MM.1S (cell line): ENCODE measurements at regions not wholly inside any gene's neighbourhood (a gene's known extent, or its start where the extent isn't known, plus 50 kb on each side); places are given as distances from the start of the nearest gene placed in this dataset.
A peak's percentile ranks its signal among the peaks of the same experiment; 100 is the strongest.

ENCODE experiments used
- DNase-seq: peaks from one replicate; pipeline ENCODE4 v3.0.0-alpha.2; 2015
- H2AFZ ChIP-seq: fragments of 300-600 bp; sonication (generic); 2 replicates; pipeline ENCODE4 v1.6.0; 2016; ENCODE audit warnings: antibody characterized with exemption, low read length
- H3F3A ChIP-seq: fragments of 300-600 bp; sonication (generic); 2 replicates; pipeline ENCODE4 v1.6.1; 2016; ENCODE audit warnings: mild to moderate bottlenecking, antibody characterized with exemption, low read length, moderate library complexity, mixed read lengths; ENCODE audit not compliant: insufficient read depth
- H3K27ac ChIP-seq: fragments of 300-600 bp; sonication (generic); 2 replicates; pipeline ENCODE4 v1.5.1; 2016; ENCODE audit warnings: mild to moderate bottlenecking, low read length
- H3K27me3 ChIP-seq: fragments of 300-600 bp; sonication (generic); replicated peaks from 2 replicates; pipeline ENCODE4 v1.6.0; 2016; ENCODE audit warnings: low read length; ENCODE audit not compliant: insufficient read depth
- H3K36me3 ChIP-seq: fragments of 300-600 bp; sonication (generic); replicated peaks from 2 replicates; pipeline ENCODE4 v1.6.1; 2016; ENCODE audit warnings: mild to moderate bottlenecking, low read length, mixed read lengths; ENCODE audit not compliant: insufficient read depth
- H3K4me1 ChIP-seq: fragments of 300-600 bp; sonication (generic); 2 replicates; pipeline ENCODE4 v1.6.1; 2016; ENCODE audit warnings: low read length, mixed read lengths
- H3K4me2 ChIP-seq: fragments of 300-600 bp; sonication (generic); 2 replicates; pipeline ENCODE4 v1.6.0; 2016; ENCODE audit warnings: low read depth, low read length
- H3K4me3 ChIP-seq: fragments of 300-600 bp; sonication (generic); 2 replicates; pipeline ENCODE4 v1.5.1; 2016; ENCODE audit warnings: low read length, mixed read lengths
- H3K79me2 ChIP-seq: fragments of 300-600 bp; sonication (generic); 2 replicates; pipeline ENCODE4 v1.6.1; 2016; ENCODE audit warnings: mixed run types, low read length, mixed read lengths
- H3K9ac ChIP-seq: fragments of 300-600 bp; sonication (generic); 2 replicates; pipeline ENCODE4 v1.6.1; 2016; ENCODE audit warnings: low read length, mixed read lengths
- H3K9me2 ChIP-seq: fragments of 300-600 bp; sonication (generic); replicated peaks from 2 replicates; pipeline ENCODE4 v1.6.1; 2016; ENCODE audit warnings: mild to moderate bottlenecking, low read length, mixed read lengths; ENCODE audit not compliant: insufficient read depth
- H3K9me3 ChIP-seq: fragments of 300-600 bp; sonication (generic); replicated peaks from 2 replicates; pipeline ENCODE4 v1.6.1; 2016; ENCODE audit warnings: mild to moderate bottlenecking, low read length, mixed read lengths; ENCODE audit not compliant: insufficient read depth
- H4K20me1 ChIP-seq: fragments of 300-600 bp; sonication (generic); 2 replicates; pipeline ENCODE4 v1.6.1; 2016; ENCODE audit warnings: mild to moderate bottlenecking, low read length, moderate library complexity, mixed read lengths; ENCODE audit not compliant: insufficient read depth
- EZH2 ChIP-seq: fragments of 300-600 bp; sonication (generic); optimal IDR thresholded peaks from 2 replicates; pipeline ENCODE3; 2017; ENCODE audit warnings: low read depth, mild to moderate bottlenecking, antibody characterized with exemption, low read length, mixed read lengths
- EZH2phosphoT487 ChIP-seq: fragments of 300-600 bp; sonication (generic); IDR thresholded peaks from 2 replicates; pipeline ENCODE4 v1.6.1; 2018; ENCODE audit warnings: antibody characterized with exemption, low read length
- TF ChIP-seq, protein P1 (sequence below): fragments of 300-600 bp; sonication (generic); IDR thresholded peaks from 2 replicates; pipeline ENCODE4 v1.5.1; 2016; ENCODE audit warnings: antibody characterized with exemption, low read length, mixed read lengths

DNA sequence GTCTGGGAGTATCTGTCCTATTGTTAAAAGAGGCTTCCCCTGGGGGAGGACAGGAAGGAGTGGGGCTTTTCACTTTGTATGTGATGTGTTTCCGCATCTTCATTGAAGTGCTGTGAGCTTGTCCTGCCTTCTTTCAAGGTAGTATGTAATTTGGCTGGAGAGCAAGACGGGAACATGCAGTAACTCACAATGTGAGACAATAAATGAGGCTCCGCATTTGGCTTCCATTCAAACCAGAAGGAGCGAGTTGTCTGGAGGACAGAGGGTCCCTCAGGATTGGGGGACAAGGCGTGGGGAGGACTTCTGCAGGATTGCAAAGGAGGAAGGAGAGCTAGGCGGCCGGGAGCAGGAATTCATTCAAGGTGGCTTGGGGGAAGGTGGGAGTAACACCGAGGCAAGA lies 203.5 kb downstream of the RBFOX3 start:
- DNase-seq = no peak
- Histone ChIP-seq H3K4me2 (no peak overlapping the region; the same call in 1 of the 2 replicates), H3F3A (no peaks in the 10 kb centered on the region), H3K27me3 (peaks cover 98% of the 10 kb centered on the region), H3K36me3 (no peaks in the 10 kb centered on the region), H3K9me3 (no peaks in the 10 kb centered on the region), H3K4me3 (no peak overlapping the region), H3K9ac (no peak overlapping the region), H2AFZ (no peak overlapping the region), H3K79me2 (no peaks in the 10 kb centered on the region), H4K20me1 (no peaks in the 10 kb centered on the region), H3K4me1 (no peaks in the 10 kb centered on the region), H3K27ac (no peak overlapping the region), H3K9me2 (no peaks in the 10 kb centered on the region)
- TF ChIP-seq EZH2phosphoT487 (no peak), EZH2 (no peak)
- TF ChIP-seq, protein P1, sequence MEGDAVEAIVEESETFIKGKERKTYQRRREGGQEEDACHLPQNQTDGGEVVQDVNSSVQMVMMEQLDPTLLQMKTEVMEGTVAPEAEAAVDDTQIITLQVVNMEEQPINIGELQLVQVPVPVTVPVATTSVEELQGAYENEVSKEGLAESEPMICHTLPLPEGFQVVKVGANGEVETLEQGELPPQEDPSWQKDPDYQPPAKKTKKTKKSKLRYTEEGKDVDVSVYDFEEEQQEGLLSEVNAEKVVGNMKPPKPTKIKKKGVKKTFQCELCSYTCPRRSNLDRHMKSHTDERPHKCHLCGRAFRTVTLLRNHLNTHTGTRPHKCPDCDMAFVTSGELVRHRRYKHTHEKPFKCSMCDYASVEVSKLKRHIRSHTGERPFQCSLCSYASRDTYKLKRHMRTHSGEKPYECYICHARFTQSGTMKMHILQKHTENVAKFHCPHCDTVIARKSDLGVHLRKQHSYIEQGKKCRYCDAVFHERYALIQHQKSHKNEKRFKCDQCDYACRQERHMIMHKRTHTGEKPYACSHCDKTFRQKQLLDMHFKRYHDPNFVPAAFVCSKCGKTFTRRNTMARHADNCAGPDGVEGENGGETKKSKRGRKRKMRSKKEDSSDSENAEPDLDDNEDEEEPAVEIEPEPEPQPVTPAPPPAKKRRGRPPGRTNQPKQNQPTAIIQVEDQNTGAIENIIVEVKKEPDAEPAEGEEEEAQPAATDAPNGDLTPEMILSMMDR = no peak

DNA sequence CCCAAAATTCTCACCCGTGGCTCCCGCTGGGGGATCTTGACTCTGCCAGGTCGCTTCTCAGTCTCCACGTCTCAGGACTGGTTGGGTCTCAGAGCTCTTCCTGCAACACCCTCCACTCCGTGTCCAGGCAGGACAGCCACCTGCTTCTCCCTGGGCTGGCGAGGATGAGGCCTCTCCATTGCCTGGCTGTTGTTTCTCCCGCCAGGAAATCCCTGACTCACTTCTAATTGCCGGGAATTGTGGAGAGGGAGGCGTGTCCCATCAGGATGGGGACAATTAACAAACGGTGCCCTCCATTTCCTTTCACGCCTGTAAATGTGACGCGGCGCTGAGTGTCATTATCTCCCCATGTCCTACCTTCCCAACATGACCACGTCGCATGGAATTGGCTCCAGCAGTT lies 204.5 kb downstream of the RBFOX3 start:
- no peak overlapping the region for H3K27ac ChIP-seq
- no peaks in the 10 kb centered on the region for H3K36me3 ChIP-seq
- peaks cover 96% of the 10 kb centered on the region for H3K27me3 ChIP-seq
- DNase-seq = no peak
- H3K9me2 ChIP-seq = no peaks in the 10 kb centered on the region
- no peaks in the 10 kb centered on the region for H3K79me2 ChIP-seq
- H3K9me3 ChIP-seq = no peaks in the 10 kb centered on the region
- no peaks in the 10 kb centered on the region for H3F3A ChIP-seq
- no peaks in the 10 kb centered on the region for H4K20me1 ChIP-seq
- H3K9ac ChIP-seq = no peak overlapping the region
- no peak overlapping the region for H2AFZ ChIP-seq
- no peaks in the 10 kb centered on the region for H3K4me1 ChIP-seq
- TF ChIP-seq, protein P1 = no peak
- TF ChIP-seq EZH2 (no peak), EZH2phosphoT487 (no peak)
- peak overlapping the region; percentile 57 for H3K4me2 ChIP-seq
- no peak overlapping the region for H3K4me3 ChIP-seq

DNA sequence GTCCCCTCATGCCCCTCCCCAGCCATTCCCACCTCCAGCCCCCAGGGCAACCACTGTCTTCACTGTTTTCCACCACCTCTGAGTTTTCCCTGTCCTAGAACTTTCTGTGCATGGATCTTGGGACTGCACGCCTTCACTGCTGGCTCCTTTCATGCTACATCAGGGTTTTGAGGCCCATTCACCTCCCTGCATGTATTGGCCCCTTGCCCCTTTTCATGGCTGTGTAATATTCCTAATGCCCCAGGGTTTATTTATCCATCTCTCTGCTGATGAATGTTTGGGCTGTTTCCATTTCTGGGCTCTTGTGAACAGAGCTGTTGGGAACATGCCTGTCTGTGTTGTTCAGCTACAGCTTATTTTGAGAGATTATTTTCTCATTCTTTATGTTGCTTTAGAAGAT lies 205.0 kb downstream of the RBFOX3 start:
- no peak for TF ChIP-seq EZH2
- TF ChIP-seq, protein P1 = no peak
- TF ChIP-seq EZH2phosphoT487 = no peak
- H3K4me1 ChIP-seq = no peaks in the 10 kb centered on the region
- H3K79me2 ChIP-seq = no peaks in the 10 kb centered on the region
- H3K4me2 ChIP-seq = no peak overlapping the region
- H3K9ac ChIP-seq = no peak overlapping the region
- no peak overlapping the region for H3K27ac ChIP-seq
- no peak overlapping the region for H2AFZ ChIP-seq
- H3K9me2 ChIP-seq = no peaks in the 10 kb centered on the region
- no peaks in the 10 kb centered on the region for H3F3A ChIP-seq
- H3K27me3 ChIP-seq = peaks cover 93% of the 10 kb centered on the region
- no peaks in the 10 kb centered on the region for H4K20me1 ChIP-seq
- no peak overlapping the region for H3K4me3 ChIP-seq
- DNase-seq = no peak
- no peaks in the 10 kb centered on the region for H3K36me3 ChIP-seq
- no peaks in the 10 kb centered on the region for H3K9me3 ChIP-seq
